HG02798 (cell line): ENCODE measurements at regions not wholly inside any gene's neighbourhood (a gene's known extent, or its start where the extent isn't known, plus 50 kb on each side); places are given as distances from the start of the nearest gene placed in this dataset.

Experiments used
- ATAC-seq: cut with Tn5 transposase; IDR thresholded peaks from one replicate; pipeline ENCODE4 v1.9.1; 2021; ENCODE audit warnings: mild to moderate bottlenecking; ENCODE audit not compliant: unreplicated experiment, poor library complexity

DNA sequence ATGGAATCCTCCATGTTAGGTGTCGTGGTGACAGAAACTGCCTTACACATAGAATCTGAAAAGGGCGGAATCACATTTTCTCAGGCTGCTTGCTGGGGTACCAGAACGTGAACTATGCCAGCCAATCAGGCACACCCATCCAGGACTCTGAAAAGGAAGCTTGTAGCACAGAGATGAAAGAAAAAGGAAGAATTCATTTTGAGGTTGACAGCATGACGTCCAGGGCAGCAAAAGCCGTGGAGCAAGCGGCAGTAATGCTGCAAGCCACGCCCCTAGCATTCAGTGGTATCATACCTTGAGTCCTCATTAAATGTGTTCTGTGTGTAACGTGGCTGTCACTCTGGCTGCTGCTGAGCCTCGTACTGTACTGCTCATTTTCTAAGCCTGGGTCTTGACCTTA is 304.0 kb downstream of the DYSF start:
- no peak for ATAC-seq

- ATAC-seq = no peak
These were observed 303.0 kb downstream of the DYSF start for GRCh38 chr2:71756280-71756906.

DNA sequence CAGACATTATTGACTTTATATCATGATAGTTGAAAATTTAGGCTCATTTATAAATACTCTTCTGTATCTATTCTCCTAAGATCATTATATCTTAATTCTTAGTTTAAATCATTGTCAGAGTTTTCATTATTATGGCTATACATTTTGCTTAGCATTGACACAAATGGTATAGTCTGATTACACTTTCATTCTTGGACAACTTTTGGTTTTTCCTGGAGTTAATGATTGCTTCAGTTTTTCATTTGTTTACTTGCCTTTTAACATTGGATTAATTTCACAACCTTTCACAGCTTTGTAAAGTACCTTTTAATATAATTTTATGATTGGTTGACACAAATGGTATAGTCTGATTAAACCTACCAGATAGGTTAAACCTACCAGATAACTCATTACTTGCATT is 298.2 kb downstream of the DYSF start:
- ATAC-seq = no peak

DNA sequence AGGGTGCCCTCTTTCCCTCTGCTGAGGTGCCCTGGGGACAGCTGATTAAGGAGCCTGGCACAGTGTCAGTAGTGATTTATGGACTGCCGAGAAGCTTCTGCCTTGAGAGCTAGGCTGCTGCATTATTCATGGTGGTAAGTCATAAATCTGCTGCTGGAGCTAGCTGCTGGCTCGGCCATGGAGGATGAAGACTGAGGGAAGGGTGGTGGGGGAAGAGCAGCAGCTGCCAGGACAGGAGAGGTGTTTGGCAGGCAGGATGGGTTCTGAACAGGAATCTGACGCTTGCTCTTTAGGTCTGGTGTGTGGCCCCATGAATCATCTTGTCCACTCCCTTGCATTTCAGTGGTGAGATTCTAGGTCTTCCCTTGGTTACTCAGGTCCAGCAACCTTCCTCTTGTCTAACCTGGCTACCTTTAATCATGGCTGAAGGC is 296.3 kb downstream of the DYSF start:
- no peak for ATAC-seq

DNA sequence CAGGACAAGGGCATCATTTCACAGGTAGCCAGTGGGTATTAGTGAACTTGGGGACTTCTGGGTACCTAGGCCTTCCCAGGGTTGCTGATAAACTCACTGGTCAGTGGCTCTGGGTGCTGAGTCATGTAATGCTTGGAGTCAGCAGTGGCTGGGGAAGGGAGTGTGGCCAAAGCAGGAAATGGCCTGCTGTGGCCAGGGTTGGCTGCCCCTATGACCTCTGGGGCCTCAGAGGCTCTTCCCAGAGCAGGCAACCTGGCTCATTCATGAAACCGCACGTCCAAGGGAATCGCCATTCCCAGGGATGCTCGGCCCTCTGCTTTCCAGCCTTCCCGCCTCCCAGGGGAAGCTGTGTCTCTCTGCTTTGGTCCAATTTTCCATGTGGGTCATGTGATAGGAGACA is 294.9 kb downstream of the DYSF start:
- no peak for ATAC-seq

GRCh38 chr2:71747559-71747958 is 294.2 kb downstream of the DYSF start:
- ATAC-seq = no peak

DNA sequence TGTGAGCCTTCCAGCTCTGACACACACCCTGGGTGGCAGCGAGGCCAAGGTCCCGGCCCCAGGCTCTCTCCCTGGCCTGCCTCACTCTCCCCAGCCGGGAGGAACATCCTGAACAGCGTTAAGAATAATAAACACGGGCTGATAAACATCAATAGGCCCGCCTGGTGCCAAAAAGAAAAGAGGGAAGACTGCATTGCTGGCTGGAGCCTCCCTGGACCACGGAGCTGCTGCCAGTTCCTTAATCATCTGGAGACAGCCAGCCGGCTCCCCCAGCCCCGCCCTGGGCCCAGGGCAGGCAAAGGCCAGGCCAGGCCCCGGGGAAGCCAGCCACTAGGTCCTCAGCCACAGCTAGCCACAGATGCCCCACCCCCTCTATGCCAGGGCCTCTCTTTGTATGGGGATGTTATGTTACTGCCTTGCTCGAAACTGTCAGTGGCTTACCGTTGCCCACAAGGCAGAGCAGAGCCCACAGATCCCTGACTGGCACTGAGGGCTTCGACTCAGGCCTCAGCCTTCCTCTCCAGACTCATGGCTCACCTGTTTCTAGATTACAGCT is 293.7 kb downstream of the DYSF start:
- no peak for ATAC-seq

GRCh38 chr2:71744781-71745180 is 291.4 kb downstream of the DYSF start:
- no peak for ATAC-seq

DNA sequence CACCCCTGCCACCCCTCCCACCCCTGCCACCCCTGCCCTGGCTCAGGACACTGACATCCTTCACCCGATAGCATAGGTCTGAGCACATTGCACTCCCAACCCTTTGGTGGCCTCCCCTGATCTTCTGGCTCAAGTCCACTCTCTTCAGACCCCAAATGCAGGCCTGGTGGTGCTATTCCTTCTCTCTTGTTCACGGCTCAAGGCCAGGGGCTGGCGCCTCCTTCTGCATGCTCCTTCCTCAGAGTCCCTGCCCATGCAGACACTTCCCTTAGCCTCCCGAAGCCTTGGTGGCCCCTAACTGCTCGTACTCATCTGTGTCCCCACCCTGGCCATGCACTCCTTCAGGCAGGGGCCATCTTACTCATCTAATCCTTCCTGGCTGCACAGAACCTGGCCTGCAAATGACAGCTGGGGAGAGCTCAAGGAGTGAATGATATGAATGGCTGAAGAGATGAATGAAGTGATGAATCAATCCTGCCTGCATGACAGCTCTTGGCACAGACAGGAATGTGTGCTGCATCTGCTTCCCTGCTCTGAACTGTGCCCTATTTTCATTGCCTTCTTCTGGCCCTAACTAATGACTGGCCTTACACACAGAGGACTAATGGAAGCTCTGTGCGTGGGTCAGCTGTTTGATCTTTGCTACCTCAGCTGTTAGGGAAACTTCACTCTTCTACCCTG is 290.8 kb downstream of the DYSF start:
- ATAC-seq = no peak

GRCh38 chr2:71742953-71743601 is 289.7 kb downstream of the DYSF start:
- no peak for ATAC-seq

- ATAC-seq = no peak
These were observed 283.6 kb downstream of the DYSF start for GRCh38 chr2:71736986-71737385.

- ATAC-seq = no peak
These were observed 282.9 kb downstream of the DYSF start for GRCh38 chr2:71736091-71736861.
